Psoas muscle (tissue), 7 donors: ENCODE measurements at regions not wholly inside any gene's neighbourhood (a gene's known extent, or its start where the extent isn't known, plus 50 kb on each side); places are given as distances from the start of the nearest gene placed in this dataset.

Source experiments
- ATAC-seq, 4 donors: fragments of 200-7000 bp; cut with Tn5 transposase; one replicate each; pipeline ENCODE4 v1.9.1; 2020; ENCODE audit warnings: moderate library complexity in 3 of 4, mild to moderate bottlenecking in 2 of 4
- DNase-seq, 2 donors: peaks; one replicate each; pipeline ENCODE4 v3.0.0-alpha.2; 2020
- H3K27ac ChIP-seq: fragments of 200-600 bp; one replicate; pipeline ENCODE4 v1.8.0; 2022
- H3K27me3 ChIP-seq, 3 donors: fragments of 200-600 bp in 1 of 3; one replicate each; pipeline versions ENCODE4 v1.6.1 to v1.8.0; 2013 to 2022; ENCODE audit warnings: low read length in 2 of 3, mild to moderate bottlenecking in 2 of 3, moderate library complexity in 1 of 3; ENCODE audit not compliant: insufficient read depth in 3 of 3
- H3K36me3 ChIP-seq, 2 donors: fragments of 200-600 bp in 1 of 2; one replicate each; pipeline versions ENCODE4 v1.6.1 to v1.8.0; 2013 to 2022; ENCODE audit warnings: low read depth in 1 of 2, mild to moderate bottlenecking in 1 of 2, moderate library complexity in 1 of 2; ENCODE audit not compliant: insufficient read depth in 1 of 2
- H3K4me1 ChIP-seq: fragments of 200-600 bp; one replicate; pipeline ENCODE4 v1.8.0; 2022
- H3K4me3 ChIP-seq: fragments of 200-600 bp; one replicate; pipeline ENCODE4 v1.8.0; 2022; ENCODE audit warnings: mild to moderate bottlenecking
- H3K9me3 ChIP-seq: fragments of 200-600 bp; one replicate; pipeline ENCODE4 v1.8.0; 2022
- CTCF ChIP-seq: fragments of 200-600 bp; IDR thresholded peaks from one replicate; pipeline ENCODE4 v1.8.0; 2022; ENCODE audit warnings: antibody characterized with exemption
- WGBS, 3 donors: extraction: QIAGEN DNeasy Blood & Tissue Kit; methylation state at CpG; one replicate each; pipeline versions ENCODE4 v1.1.6 to v1.1.7; 2013; 5-methylcytosine and 5-hydroxymethylcytosine counted together
- intact Hi-C, 2 donors: fragments of 100-400 bp; cut with DNase I; formaldehyde crosslinking; loops; one replicate each; pipeline versions ENCODE4 v1.11.0 to v1.14.2; 2022
- donor health status: healthy with polysubstance abuse.
- donor health status: DM: no; HTN: no; CAD: no; lungs with moderate emphysema.
- donor health status: Bipolar disorder and iron deficiency.
- donor health status: healthy.
- donor health status: DM: yes; HTN: yes; CAD: no.
- donor health status: DM: no; HTN: no; CAD: no.
- donor health status: DM: yes; HTN: yes; CAD: no.

GRCh38 chr18:24725644-24726415 is 265.4 kb downstream of the HRH4 start:
- Histone ChIP-seq H3K27ac (no peak overlapping the region), H3K36me3 (no peaks in the 10 kb centered on the region)

GRCh38 chr18:24726727-24727492 is 266.5 kb downstream of the HRH4 start:
- peak; percentile 42 to 84 (median 54) for ATAC-seq
- H3K4me1 ChIP-seq: peaks cover 13% of the 10 kb centered on the region
- H3K9me3 ChIP-seq: no peaks in the 10 kb centered on the region
- TF ChIP-seq CTCF: peak; percentile 79
- no peaks in the 10 kb centered on the region for H3K36me3 ChIP-seq
- peaks cover 0 to 12% (median 0%) of the 10 kb centered on the region in 3 donors for H3K27me3 ChIP-seq
- peak overlapping the region; percentile 60 for H3K4me3 ChIP-seq
- peak; percentile 59 to 74 for DNase-seq
- intact Hi-C loops: loop anchor here (1.0 to 10.0 kb wide), 5 partner anchors 129 to 372 kb away; no protein-coding TSS in a partner anchor
- H3K27ac ChIP-seq: no peak overlapping the region
- 16 to 26% (median 24%) methylated on average over 18 of the region's 18 CpGs for WGBS, 3 donors

More at GRCh38 chr18:24725644-24726415, 265.4 kb downstream of the HRH4 start:
- intact Hi-C loops: loop anchor here (1.0 to 10.0 kb wide), 5 partner anchors 128 to 371 kb away; no protein-coding TSS in a partner anchor
- peaks cover 13% of the 10 kb centered on the region for H3K4me1 ChIP-seq
- H3K4me3 ChIP-seq: no peak overlapping the region
- no peaks in the 10 kb centered on the region for H3K9me3 ChIP-seq
- ATAC-seq (no peak), DNase-seq (no peak)
- TF ChIP-seq CTCF: no peak
- peaks cover 0 to 12% (median 0%) of the 10 kb centered on the region in 3 donors for H3K27me3 ChIP-seq
- WGBS, 3 donors: 68 to 69% (median 69%) methylated on average over 9 of the region's 9 CpGs

GRCh38 chr18:24727685-24728084 is 267.2 kb downstream of the HRH4 start:
- no peak for TF ChIP-seq CTCF
- Histone ChIP-seq H3K9me3 (no peaks in the 10 kb centered on the region), H3K36me3 (no peaks in the 10 kb centered on the region), H3K4me1 (peaks cover 13% of the 10 kb centered on the region), H3K4me3 (no peak overlapping the region), H3K27ac (no peak overlapping the region), H3K27me3 (peaks cover 0 to 13% (median 0%) of the 10 kb centered on the region in 3 donors)
- DNase-seq (no peak), ATAC-seq (no peak)
- intact Hi-C loops: loop anchor here (5.0 to 10.0 kb wide), 4 partner anchors 130 to 373 kb away; no protein-coding TSS in a partner anchor
- 43 to 60% (median 51%) methylated on average over 6 of the region's 6 CpGs for WGBS, 3 donors

GRCh38 chr18:24731158-24731557 is 270.7 kb downstream of the HRH4 start:
- DNase-seq: no peak
- intact Hi-C loops: no loop called here
- WGBS, 3 donors: 65 to 73% (median 69%) methylated on average over 6 of the region's 6 CpGs
- ATAC-seq: no peak
- H3K27ac ChIP-seq: no peak overlapping the region
- peaks cover 0 to 34% (median 0%) of the 10 kb centered on the region in 3 donors for H3K27me3 ChIP-seq
- H3K4me3 ChIP-seq: no peak overlapping the region
- no peak for TF ChIP-seq CTCF
- no peaks in the 10 kb centered on the region for H3K36me3 ChIP-seq
- H3K4me1 ChIP-seq: peaks cover 13% of the 10 kb centered on the region
- no peaks in the 10 kb centered on the region for H3K9me3 ChIP-seq
